HG03571 (cell line): ENCODE measurements at regions not wholly inside any gene's neighbourhood (a gene's known extent, or its start where the extent isn't known, plus 50 kb on each side); places are given as distances from the start of the nearest gene placed in this dataset.

ENCODE experiments used
- ATAC-seq: cut with Tn5 transposase; IDR thresholded peaks from one replicate; pipeline ENCODE4 v1.9.1; 2021; ENCODE audit not compliant: unreplicated experiment

DNA sequence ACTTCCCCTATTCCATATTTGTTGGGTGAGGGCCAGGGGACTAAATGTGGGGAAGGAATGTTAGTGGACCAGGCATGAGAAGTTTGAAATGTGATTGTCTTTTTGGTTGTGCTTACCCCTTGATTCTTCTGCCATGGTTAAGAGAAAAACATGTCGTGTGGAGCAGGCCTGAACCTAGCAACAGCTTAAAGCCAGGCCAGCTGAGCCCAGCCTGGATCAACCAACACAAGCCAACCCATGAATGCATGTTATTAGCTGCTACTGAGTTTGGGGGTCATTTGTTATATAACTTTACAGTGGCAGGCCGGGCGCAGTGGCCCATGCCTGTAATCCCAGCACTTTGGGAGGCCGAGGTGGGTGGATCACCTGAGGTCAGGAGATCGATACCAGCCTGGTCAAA, 52.4 kb upstream of the TRIO start:
- no peak for ATAC-seq

DNA sequence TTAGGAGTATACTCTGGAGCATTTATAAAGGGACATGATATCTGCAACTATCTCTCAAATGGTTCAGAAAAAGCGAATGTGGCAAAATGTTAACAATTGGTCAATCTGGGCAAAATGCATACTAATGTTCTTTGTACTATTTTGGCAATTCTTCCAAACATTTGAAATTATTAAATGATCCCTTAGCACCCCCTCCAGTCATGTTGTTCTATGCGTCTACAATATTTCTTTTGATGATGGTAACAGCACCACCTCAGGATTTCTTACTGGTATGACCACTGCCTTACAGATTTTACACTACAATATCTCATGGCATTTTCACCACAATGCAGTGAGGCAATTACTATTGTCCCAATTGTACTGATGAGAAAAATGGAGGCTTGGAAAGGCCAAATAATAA, 52.9 kb upstream of the TRIO start:
- no peak for ATAC-seq

- ATAC-seq: no peak
Observed at GRCh38 chr5:14089198-14089597, 53.9 kb upstream of the TRIO start.

GRCh38 chr5:14086261-14086660, 56.9 kb upstream of the TRIO start:
- ATAC-seq: no peak

DNA sequence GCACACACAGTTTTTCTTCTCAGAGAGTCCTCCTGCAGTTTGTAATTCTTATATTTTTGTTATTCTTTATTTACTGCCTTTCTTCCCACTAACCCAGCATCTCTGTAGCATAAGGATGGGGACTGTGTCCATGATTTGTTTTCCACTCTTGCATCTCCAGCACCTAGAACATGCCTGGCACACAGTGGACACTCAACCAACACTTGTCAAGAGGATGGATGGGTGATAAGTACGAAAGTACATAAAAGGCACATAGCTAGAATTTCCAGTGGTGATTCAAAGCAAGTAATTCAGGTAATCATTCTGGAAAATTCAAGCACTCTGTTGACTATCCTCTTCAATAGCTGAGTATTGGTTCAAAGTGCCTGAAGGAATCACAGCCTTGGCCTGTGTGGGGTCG, 60.2 kb upstream of the TRIO start:
- no peak for ATAC-seq

DNA sequence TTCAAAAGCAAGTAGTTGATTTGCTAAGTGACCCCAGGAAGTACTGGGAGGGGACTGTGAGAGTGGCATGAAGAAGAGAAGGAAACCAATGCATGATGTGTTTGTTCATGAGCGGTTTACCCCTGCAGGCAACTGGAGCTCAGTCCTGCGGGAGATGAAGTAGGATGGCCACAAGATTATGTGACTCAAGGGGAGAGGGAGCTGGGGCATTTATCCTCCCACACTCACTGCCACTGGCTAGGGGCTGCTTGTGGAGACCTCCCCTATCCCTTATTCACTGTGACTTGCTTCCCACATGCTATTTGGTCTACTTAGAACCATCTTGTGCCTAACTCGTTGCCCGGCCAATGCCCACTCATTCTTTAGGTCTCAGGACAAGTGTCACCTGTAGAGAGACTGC, 60.6 kb upstream of the TRIO start:
- ATAC-seq: no peak

DNA sequence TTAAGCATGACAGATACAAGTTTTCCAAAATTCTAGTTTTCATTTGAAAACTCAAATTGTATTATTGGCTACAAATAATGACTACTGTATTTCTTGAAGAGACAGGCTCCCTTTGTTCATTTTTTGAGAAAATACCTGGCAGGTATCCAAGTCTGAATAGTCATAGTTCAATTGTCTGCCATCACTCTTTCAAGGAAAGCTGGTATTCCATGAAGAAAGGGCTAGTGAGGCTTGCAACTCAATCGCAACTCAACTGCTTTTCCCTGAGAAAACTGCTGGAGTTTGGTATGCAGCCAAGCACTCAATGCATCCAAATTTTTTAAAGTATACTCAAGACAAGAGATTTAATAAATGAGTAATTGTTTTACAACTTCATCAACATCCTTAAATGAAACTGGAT, 61.4 kb upstream of the TRIO start:
- ATAC-seq: no peak

GRCh38 chr5:14078716-14079115, 64.4 kb upstream of the TRIO start:
- ATAC-seq: no peak

- no peak for ATAC-seq
Observed at GRCh38 chr5:14077501-14077900, 65.6 kb upstream of the TRIO start.

GRCh38 chr5:14076561-14076960, 66.6 kb upstream of the TRIO start:
- no peak for ATAC-seq

- no peak for ATAC-seq
Observed at GRCh38 chr5:14075937-14076336, 67.2 kb upstream of the TRIO start.

DNA sequence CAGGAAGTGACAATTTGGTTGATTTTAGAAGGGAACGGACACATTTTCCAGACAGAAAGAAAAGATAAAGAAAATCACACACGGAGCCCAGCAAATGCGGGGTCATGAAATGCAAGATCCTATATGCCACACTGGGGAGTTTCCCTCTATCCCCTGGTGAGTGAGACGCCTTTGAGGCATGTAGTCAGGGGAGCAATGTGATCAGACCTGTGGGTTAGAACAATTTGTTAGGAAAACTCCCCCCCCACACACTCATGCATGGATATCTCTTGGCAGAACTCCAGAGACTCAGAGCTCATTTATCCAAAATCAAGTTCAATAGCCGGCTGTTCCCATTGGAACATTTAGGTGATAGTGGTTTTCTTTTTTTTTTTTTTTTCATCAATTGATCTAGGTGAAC, 71.7 kb upstream of the TRIO start:
- no peak for ATAC-seq

- no peak for ATAC-seq
Observed at GRCh38 chr5:14069021-14069420, 74.1 kb upstream of the TRIO start.

GRCh38 chr5:14068136-14068535, 75.0 kb upstream of the TRIO start:
- ATAC-seq: no peak

- no peak for ATAC-seq
Observed at GRCh38 chr5:14066326-14066725, 76.8 kb upstream of the TRIO start.

- no peak for ATAC-seq
Observed at GRCh38 chr5:14064841-14065240, 78.3 kb upstream of the TRIO start.

GRCh38 chr5:14063691-14064090, 79.5 kb upstream of the TRIO start:
- no peak for ATAC-seq

GRCh38 chr5:14063138-14063537, 80.0 kb upstream of the TRIO start:
- ATAC-seq: no peak

- no peak for ATAC-seq
Observed at GRCh38 chr5:14062178-14062577, 81.0 kb upstream of the TRIO start.

DNA sequence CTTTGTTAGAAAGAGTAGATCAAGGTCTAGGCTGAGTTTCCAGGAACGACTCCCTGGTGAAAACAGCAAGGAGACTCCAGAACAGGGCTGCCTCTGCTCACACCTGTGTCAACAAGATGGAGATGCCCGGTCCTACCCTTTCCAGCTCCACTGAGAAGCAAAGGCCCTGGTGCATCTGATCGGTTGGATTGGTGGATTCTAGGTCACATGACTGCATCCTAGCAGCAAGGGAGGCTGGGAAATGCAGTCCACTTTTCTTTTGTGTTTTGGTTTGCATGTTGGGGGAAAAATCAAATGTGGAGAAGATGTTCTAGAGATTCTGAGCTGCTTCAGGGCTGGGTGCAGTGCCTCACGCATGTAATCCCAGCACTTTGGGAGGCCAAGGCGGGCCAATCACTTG, 82.0 kb upstream of the TRIO start:
- ATAC-seq: no peak

DNA sequence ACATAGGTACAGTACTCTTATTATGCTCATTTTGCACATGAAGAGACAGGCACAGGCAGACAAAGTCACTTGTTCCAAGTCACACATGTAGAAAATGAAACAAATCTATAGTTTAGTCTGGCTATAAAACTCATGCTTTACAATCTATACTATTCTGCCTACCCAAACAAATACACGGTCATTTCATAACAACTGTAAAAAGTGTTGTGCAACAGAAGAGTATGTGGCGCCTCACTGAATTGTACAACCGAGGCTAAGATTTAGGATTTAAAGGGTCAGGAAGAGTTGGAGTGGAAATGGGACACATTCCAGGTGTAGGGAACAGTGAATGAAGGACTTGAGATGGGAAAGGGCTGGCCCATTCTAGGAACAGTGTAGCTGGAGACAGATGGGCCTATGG, 82.9 kb upstream of the TRIO start:
- ATAC-seq: no peak

DNA sequence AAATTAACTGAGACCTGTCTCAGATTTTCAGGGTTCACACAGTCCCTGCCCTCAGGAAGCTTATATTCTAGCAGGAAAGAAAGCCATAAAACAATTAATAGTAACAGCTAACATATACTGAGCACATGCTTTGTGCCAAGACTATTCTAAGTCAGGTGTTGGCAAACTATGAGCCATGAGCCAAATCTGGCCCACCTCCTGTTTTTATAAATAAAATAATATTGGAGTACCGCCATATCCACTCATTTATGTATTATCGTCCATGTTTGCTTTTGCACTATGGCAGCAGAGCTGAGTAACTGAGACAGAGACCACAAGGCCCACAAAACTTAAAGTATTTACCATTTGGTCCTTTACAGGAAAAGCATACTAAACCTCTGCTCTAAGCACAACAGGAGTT, 83.3 kb upstream of the TRIO start:
- no peak for ATAC-seq

GRCh38 chr5:14057289-14057688, 85.9 kb upstream of the TRIO start:
- ATAC-seq: no peak

GRCh38 chr5:14056039-14056438, 87.1 kb upstream of the TRIO start:
- no peak for ATAC-seq
